GM18868 (cell line): ENCODE measurements at regions not wholly inside any gene's neighbourhood (a gene's known extent, or its start where the extent isn't known, plus 50 kb on each side); places are given as distances from the start of the nearest gene placed in this dataset.
"Not testable (repeated sequence)": the region's sequence is repeated elsewhere in the genome, so short reads cannot be mapped to it uniquely, and the experiment has no call there.

Source experiments
- ATAC-seq: cut with Tn5 transposase; IDR thresholded peaks from one replicate; pipeline ENCODE4 v1.9.1; 2021; ENCODE audit warnings: mild to moderate bottlenecking, moderate library complexity; ENCODE audit not compliant: unreplicated experiment

DNA sequence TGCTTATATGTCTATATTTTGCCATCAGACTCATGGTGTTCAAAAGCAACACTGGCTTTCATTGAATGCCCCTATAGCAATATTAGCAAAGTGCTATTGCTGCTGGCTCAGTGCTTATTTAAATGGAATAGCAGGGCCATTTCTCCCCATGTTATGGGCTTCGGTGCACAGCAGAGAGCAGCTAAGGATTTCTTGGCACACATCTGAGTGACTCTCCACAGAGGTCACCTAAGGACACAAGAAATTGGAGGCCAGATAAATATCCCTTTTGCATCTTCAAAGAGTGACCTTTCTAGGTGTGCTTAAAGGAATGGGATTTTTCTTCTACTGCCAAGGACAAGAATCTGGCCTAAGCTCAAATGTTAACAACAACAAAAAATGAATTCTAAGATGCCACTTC, 751.8 kb downstream of the CDH11 start:
- ATAC-seq = no peak

DNA sequence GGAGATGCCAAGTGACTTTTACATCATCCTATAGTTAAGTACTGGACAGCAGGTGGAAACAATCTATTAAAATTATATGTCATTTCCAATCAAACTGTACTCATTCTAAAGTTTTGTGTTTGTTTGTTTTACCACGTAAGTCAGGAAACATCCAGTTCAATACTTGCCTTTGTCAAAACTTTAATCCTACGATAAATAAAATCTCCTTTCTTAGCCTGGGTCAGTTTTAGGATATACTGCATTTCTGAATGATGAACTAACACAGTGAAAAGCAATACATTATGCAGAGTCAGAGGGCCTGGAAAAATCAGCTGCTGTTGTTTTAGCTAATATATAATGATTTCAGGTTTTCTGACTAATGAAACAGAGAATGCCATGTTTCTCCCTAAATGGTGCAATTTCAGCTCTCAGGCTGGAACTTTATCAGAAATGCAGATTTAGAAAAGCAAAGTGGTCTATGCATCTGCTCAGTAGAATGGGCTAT, 756.4 kb downstream of the CDH11 start:
- no peak for ATAC-seq

DNA sequence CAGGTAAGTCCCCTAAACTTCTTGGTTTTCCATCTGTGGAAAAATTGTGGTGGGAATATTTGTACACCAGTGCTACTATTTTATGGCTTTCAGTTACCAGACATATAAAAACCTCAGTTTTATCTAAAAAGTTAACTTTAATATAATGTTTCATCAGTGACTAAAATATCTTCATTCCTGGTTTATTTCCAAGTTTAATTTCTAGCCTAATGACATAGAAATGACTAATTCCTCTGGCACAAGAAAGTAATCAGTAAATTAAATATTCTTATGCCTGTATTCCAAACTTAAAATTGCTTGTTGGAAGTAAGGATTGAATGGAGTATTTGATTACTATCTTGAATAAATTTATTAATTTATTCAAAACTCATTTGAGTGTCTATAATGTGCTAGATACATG, 757.0 kb downstream of the CDH11 start:
- no peak for ATAC-seq

DNA sequence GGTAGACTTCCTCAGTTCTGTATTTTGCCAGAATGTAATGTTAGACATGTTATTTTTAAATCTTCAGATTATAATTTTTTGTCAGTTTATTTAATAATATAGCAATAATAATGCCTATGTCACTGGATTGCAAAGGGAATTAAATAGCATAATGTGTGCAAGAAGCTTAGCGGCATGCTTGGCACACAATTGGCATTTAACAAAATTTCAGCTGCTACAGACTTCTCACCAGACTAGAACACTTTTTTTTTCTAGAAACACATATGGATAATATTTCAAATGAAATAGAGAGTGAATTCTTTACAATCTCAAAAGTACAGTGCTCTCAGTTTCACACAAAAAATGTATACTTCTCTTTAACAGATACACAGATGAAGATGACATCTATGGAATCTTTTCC, 757.4 kb downstream of the CDH11 start:
- ATAC-seq = no peak

DNA sequence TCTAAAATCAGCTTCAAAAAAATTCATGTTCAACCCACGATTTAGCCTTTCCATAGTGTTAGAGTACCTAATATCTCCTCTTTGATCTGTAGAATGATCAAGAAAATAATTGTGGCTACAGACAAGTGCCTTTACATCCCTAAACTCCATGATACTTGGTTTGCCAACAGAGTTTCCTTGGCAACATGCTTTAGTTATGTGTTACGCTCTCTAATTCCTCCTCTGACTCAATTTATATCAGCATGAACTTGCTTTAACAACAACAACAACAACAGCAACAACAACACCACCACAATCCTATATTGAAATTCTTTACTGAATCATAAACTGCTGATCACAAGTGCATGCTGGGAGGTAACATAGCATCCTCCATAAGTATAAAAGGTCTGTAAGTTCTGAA, 757.8 kb downstream of the CDH11 start:
- no peak for ATAC-seq

DNA sequence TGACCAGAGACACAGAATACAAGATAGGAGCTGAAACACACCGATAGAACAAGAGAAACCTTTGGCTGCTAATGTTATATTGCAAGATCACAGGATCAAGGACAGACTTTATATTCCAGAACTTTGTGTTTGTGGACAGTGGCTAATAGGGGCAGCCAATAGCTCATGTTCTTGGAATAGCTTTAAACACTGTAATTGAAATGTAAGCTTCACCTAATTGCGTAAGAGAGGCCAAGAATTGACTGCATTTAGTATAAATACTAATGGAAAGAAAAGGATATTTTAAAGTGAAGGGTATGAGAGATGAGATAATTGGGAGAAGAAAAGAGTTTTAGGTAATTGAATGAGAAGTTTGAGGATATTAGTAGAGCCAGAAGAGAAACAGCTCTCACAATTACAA, 758.8 kb downstream of the CDH11 start:
- ATAC-seq = no peak

DNA sequence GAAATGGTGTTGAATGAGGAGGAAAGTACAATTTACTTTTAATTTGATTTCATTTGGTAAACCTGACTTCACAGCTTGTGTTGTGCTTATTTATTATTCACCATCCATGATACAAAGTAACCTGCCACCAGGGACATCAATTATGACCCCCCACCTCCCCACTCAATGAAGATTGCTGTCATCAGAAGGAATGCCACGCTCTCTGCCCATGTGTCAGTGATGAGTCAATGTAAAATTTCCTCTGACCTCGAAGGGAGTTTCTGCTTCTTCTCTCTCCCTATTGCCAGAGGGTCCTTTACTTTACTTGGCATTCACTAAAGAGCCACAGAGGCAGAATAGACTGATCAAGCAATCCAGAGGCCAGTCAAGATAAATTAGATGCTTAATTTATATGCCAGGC, 759.7 kb downstream of the CDH11 start:
- no peak for ATAC-seq

DNA sequence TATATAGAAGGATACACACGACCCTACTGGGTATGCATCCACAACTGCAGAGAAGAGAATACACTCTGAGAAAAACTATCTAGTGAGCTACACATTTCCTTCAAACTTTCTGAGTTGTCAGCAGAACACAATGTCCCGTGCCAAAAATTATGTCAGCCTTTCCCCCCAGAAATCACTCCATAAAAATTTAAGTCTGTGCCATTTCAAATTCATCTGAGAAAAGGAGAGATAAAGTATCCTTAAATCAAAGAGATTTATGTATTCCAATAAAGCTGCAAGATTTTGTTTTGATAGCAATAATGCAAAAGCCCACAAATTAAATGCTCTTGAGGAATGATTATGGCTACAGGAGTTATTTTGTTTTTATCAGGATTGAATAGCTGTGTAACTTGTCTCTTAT, 760.1 kb downstream of the CDH11 start:
- no peak for ATAC-seq

DNA sequence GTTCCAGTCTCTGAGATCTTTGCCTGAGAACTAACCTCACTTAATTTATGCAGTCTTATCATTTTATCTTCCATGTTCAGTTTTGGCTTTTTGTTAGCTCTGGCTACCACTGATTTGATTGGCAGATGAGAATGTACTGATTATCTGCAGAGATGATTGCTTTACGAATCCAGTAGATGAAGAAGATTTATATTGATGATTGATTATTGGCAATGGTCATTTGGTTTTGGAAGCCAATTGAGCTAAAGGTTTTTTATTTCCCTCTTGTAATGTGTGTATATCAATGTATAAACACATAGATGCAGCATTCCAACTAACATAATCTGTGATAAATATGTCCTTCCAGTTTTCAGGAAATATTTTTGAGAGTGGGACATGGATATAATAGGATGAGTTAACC, 763.6 kb downstream of the CDH11 start:
- ATAC-seq = no peak

DNA sequence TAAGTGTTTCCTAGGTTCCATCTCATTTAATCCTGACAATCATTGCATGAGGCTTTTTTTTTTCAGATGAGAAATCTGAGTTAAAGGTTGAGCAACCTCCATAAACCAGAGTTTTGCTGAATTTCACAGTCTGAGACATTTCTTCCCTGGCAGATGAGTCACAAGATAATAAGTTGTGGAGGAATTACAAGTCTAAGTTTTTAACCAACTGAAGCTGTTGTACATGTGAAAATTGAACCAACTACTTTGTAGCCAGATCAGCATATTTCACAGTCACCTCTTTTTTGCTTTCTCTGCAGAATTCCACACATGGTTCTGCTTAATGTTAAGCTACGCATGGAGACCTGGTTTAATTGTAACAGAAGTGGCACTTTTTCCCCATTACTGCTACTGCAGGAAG, 765.6 kb downstream of the CDH11 start:
- no peak for ATAC-seq

DNA sequence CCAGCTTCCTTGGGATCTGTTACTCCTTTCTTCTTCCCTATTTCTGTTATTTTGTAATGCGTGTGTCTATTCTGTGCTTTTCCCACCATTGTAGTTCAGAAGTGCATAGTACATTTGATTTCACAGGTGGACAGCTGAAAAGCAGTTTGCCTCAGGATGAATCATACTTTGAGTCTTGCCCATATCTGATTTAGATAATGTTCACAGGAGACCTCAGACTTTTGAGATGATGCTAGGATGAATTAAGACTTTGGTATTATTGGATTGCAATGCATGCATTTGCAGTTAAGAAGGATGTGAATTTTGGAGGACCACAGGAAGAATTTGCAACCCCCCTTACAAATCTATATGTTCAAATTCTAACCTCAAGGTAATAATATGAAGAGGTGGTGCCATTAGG, 769.6 kb downstream of the CDH11 start:
- ATAC-seq = no peak

DNA sequence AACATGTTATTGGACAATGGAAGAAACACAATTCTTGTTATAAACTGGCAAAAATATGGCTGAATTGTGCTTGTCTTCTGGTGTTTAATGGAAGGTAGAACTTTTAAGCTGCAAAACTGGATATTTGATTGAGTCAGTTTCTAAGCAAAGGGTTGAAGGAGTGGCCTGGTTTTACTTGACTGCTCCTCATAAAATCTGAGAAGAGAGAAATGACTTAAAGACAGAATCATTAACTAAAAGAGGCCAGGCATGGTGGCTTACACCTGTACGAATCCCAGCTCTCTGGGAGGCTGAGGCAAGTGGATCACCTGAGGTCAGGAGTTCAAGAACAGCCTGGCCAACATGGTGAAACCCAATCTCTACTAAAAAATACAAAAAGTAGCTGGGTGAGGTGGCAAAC, 770.7 kb downstream of the CDH11 start:
- no peak for ATAC-seq

DNA sequence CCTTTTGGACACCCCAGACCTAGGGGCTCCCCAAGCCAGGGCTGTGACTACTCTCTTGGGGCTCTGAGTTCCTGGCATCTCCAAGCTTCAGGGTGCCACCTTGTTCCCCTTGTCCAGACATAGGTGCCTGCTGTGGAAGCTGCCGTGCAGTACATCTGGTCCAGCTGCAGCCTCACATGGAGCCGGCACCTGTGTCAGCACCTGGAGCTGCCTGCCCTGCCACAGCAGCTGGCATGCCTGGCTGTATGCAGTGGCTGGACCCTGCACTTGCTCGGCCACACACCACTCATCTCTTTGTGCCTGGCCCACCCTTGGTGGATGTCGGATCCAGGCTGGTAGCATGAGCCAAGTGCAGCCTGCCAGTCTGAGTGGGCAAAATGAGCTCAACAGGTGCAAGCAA, 775.8 kb downstream of the CDH11 start:
- no peak for ATAC-seq

DNA sequence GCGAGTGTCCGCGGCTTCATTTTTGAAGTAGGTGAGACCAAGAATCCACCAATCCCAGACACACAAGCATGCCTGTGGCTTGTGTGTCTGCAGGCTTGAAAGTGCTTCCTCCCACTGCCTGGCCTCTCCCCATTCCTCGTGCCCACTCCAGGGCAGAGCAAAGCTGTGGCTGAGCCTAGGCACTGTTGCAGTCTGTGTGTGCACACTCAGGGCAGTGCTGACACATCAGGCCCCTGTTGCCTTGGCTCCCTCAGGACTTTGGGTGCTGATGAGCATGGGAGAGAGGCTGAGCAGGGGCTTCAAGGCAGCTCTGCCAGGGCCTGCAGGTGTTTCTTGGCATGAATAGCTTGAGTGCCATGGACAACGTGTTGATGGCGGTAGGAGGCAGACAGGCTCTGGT, 776.7 kb downstream of the CDH11 start:
- no peak for ATAC-seq

DNA sequence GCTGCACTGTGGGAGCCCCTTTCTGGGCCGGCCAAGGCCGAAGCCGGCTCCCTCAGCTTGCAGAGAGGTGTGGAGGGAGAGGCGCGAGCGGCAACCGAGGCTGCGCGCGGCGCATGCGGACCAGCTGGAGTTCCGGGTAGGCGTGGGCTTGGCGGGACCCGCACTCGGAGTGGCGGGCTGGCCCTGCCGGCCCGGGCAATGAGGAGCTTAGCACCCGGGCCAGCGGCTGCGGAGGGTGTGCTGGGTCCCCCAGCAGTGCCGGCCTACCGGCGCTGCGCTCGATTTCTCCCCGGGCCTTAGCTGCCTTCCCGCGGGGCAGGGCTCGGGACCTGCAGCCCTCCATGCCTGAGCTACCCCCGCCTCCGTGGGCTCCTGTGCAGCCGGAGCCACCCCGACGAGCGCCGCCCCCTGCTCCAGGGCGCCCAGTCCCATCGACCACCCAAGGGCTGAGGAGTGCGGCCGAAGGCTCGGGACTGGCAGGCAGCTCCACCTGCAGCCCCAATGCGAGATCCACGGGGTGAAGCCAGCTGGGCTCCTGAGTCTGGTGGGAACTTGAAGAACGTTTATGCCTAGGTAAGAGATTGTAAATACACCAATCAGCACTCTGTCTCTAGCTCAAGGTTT, 777.9 kb downstream of the CDH11 start:
- not testable (repeated sequence) for ATAC-seq

DNA sequence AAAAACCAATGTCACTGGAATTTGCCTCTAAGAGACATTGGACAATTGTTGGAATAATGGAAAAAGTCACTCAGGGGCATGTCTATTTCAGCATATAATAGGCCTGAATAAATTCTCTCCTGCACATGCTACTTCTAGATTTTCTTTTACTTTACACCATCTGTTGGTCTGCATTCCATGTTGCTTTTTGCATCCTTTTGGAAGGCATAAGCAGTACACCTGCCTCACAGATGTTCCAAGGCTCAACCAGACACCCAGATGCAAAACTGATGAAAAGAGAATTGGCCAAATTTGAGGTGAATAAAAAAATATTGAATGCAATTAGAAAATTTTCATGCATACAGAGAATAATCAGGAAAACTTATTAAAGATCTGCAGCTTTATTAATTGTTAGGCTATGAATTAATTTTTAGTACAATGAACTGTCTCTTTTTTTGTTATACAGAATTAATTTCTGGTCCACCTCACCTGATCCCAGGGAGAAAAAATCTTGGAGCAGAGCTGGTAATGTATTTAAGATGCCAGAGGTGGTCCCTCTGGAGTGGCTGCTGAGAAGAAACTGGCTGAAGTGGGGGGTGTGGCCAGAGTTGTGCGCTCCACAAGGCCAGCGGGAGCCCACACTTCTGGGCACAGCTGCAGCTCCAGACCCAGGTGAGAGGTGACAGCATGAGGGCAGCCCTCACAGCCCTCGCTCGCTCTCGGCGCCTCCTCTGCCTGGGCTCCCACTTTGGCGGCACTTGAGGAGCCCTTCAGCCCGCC, 778.6 kb downstream of the CDH11 start:
- no peak for ATAC-seq

DNA sequence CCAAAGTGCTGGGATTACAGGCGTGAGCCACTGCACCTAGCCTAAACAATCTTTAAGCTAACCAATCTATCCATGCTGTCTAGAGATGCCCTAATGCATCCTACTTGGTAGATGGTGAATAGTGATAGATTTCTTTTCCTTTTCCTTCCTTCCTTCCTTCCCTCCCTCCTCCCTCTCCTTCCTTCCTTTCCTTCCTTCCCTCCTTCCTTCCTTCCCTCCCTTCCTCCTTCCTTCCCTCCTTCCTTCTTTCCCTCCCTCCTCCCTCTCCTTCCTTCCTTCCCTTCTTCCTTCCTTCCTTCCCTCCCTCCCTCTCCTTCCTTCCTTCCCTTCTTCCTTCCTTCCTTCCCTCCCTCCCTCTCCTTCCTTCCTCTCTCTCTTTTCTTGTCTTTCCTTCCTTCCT, 780.5 kb downstream of the CDH11 start:
- ATAC-seq = not testable (repeated sequence)

DNA sequence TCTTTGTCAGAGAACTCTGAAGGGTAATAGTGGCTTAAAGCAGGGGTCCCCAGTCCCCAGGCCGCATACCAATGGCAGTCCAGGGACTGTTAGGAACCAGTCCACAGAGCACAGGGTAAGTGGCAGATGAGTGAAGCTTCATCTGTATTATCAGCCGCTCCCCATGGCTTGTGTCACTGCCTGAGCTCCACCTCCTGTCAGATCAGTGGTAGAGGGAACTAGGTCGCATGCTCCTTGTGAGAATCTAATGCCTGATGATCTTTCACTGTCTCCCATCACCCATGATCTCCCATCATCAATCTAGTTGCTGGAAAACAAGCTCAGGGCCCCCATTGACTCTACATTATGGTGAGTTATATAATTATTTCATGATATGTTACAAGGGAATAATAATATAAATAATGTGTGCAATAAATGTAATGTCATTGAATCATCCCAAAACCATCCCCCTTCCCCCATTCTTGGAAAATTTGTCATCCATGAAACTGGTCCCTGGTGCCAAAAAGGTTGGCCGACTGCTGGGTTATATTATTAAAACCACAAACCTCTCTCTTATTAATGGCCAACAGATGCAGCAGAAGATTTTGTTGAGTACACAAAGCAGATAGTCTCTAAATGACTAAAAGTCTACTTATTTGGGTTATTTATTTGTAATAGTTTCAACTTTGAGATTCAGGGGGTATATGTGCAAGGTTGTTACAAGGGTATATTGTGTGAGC, 782.7 kb downstream of the CDH11 start:
- ATAC-seq = no peak

DNA sequence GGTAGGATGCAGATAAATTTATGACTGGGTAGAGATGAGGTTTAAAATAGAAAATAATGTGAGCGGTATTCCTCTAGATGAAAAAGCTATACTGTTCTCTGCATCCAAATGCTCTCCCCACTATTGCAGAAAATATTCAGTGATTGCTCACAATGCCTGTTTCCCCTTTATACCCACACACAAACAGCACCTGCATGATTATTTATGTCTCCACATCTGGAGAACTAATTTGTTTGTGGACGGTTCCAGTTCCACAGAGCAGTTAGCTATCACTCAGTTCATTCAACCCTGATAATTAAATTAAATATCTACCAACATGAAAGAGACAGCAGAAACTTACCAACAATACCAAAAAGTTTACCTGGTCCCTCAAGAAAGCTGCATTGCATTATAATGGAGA, 800.0 kb downstream of the CDH11 start:
- no peak for ATAC-seq

DNA sequence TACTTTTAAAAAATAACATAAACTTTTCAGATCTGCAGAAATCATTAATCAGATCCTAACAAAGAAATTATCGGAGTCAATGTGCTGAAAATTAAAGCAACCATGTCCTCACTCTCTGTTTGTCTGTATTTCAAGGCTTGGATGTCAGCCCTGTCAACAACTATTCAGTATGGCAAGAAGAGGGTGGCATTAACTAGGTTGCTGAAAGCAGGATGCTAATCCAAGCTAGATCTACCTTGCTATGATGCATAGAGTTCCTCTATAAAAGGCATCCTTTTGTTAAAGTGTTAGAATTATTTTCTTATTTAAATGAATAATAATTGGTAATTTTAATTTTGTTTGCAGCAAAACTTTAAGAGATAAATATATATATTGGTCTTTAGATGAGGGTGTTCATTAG, 800.8 kb downstream of the CDH11 start:
- ATAC-seq = no peak

DNA sequence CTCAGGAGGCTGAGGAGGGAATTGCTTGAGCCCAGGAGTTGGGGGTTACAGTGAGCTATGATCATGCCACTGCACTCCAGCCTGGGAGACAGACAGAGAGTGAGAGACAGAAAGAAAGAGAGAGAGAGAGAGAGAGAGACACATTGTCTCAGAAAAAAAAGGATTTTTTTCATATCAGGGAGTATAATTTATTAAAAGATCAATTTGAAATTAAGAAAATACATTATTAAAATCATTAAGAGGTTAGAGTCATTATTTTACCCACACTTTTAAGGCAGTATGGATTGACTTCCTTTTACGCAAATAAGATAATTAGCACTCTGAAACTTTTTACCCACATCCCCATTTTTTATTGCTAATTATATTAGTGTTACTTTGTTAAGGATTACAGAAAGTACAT, 804.3 kb downstream of the CDH11 start:
- ATAC-seq = no peak

DNA sequence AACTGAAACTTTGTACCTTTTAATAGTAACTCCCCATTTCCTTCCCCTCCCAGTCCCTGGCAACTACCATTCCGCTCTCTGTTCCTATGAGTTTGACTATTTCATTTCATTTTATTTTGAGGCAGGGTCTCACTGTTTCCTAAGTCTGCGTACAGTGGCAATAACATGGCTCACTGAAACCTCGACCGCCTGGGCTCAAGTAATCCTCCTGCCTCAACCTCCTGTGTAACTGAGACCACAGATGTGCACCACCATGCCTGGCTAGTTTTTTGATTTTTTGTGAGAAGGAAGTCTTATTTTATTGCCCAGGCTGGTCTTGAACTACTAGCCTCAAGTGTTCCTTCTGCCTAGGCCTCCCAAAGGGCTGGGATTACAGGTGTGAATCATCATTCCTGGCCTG, 808.1 kb downstream of the CDH11 start:
- ATAC-seq = no peak
